ENCODE measurements at regions not wholly inside any gene's neighbourhood (a gene's known extent, or its start where the extent isn't known, plus 50 kb on each side); places are given as distances from the start of the nearest gene placed in this dataset.

DNA sequence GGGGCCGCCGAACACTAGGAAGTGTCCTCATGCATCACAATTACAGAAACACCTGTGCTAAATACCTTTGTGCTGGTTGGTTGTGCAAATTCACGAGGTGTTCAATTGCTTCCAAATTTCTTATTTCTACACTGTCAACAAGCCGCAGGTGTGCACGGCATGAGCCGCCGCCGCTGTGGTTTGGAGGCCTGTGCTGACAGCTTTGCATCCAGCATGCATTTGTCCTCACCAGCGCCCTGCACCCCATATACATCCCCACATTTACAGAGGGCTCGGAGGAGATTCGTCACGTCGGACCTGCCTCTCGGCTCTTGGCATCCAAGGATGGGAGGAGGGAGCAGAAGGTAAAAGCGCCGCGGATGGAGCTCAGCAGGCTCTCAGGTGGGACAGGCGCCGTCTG lies 305.3 kb upstream of the MKI67 start:
- TF ChIP-seq POLR2A (IDR thresholded peaks at IDR 0.05; ENCODE audit: low read length) (no peak), GATA1 (IDR thresholded peaks at IDR 0.05; ENCODE audit: low read depth, low read length) (no peak)

All from erythroblast (primary cell).